Mucosa of descending colon (tissue), 3 donors: ENCODE measurements at regions not wholly inside any gene's neighbourhood (a gene's known extent, or its start where the extent isn't known, plus 50 kb on each side); places are given as distances from the start of the nearest gene placed in this dataset.

ENCODE experiments used
- ATAC-seq: fragments of 200-7000 bp; cut with Tn5 transposase; one replicate; pipeline ENCODE4 v1.9.1; 2020; ENCODE audit warnings: mild to moderate bottlenecking, moderate library complexity
- DNase-seq, 3 donors: peaks; one replicate each; pipeline ENCODE4 v3.0.0-alpha.2; 2020
- H3K36me3 ChIP-seq: fragments of 200-600 bp; one replicate; pipeline ENCODE4 v1.8.0; 2021; ENCODE audit warnings: low read depth, mild to moderate bottlenecking
- H3K4me1 ChIP-seq: fragments of 200-600 bp; one replicate; pipeline ENCODE4 v1.8.0; 2021; ENCODE audit warnings: low read depth, mild to moderate bottlenecking
- H3K4me3 ChIP-seq: fragments of 200-600 bp; one replicate; pipeline ENCODE4 v1.8.0; 2021; ENCODE audit warnings: mild to moderate bottlenecking
- H3K9me3 ChIP-seq: fragments of 200-600 bp; one replicate; pipeline ENCODE4 v1.8.0; 2021; ENCODE audit warnings: mild to moderate bottlenecking
- CTCF ChIP-seq: fragments of 200-600 bp; IDR thresholded peaks from one replicate; pipeline ENCODE4 v1.8.0; 2022; ENCODE audit warnings: antibody characterized with exemption, mild to moderate bottlenecking
- intact Hi-C, 2 donors: fragments of 100-400 bp; cut with DNase I in 1 of 2; cut with micrococcal nuclease in 1 of 2; formaldehyde crosslinking; loops; one replicate each; pipeline versions ENCODE4 v1.11.0 to v1.11.1; 2022; cut with DNase I, micrococcal nuclease
- donor health status: DM: no; HTN: no; CAD: no; lungs with moderate emphysema.
- donor health status: DM: no; HTN: no; CAD: no.
- donor health status: DM: no; HTN: yes; CAD: no.

GRCh38 chr1:83516369-83516768 is 482.6 kb downstream of the TTLL7 start:
- Histone ChIP-seq H3K4me1 (no peaks in the 10 kb centered on the region), H3K4me3 (no peak overlapping the region), H3K36me3 (no peaks in the 10 kb centered on the region), H3K9me3 (no peaks in the 10 kb centered on the region)
- TF ChIP-seq CTCF: no peak
- DNase-seq (no peak), ATAC-seq (no peak)
- intact Hi-C loops: no loop called here

GRCh38 chr1:83515578-83516154 is 483.3 kb downstream of the TTLL7 start:
- Histone ChIP-seq H3K4me3 (no peak overlapping the region), H3K9me3 (no peaks in the 10 kb centered on the region), H3K4me1 (no peaks in the 10 kb centered on the region), H3K36me3 (no peaks in the 10 kb centered on the region)
- no peak for DNase-seq
- intact Hi-C loops: no loop called here
- TF ChIP-seq CTCF: no peak
- no peak for ATAC-seq

DNA sequence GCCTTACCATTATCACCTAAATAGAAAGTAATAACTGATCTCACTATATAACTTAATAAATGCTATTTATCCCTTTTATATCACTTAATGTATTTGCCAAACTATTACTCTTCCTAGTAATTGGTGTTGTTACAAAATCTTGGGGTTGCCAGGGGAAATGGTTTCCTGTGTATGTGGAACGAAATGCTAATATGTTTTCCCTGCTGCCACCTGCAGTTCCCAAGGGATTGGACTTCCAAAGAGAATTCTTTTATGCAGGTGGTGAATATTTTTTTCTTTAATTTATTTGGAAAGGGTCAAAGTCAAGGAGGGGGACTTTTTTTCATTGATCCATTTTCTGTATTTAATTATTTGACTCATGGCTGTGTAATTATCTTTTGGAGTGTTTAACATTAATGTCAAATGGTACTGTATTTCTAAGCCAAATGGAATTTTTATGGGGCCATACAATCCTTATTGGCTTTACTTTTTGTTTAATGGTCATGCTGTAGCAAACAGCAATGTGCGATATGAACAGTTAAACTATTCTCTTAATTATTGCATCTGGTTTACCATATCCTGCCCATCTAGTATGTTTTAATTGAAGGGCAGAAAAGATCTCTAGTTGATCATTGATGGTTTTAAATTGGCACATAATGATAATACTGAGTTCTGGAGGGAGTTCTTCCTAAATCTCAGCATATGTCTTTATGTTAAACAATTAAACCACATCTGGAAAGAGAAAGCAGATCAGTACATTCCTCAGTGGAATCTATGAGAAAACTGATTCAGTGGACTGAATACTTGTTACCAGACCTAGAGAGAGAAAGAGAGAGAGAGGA is 486.3 kb downstream of the TTLL7 start:
- DNase-seq (no peak), ATAC-seq (no peak)
- intact Hi-C loops: no loop called here
- Histone ChIP-seq H3K36me3 (no peaks in the 10 kb centered on the region), H3K9me3 (no peaks in the 10 kb centered on the region), H3K4me3 (no peak overlapping the region), H3K4me1 (no peaks in the 10 kb centered on the region)
- no peak for TF ChIP-seq CTCF

- no peak for ATAC-seq
- H3K4me3 ChIP-seq: no peak overlapping the region
- no peak for DNase-seq
- no peaks in the 10 kb centered on the region for H3K36me3 ChIP-seq
- H3K9me3 ChIP-seq: no peaks in the 10 kb centered on the region
- TF ChIP-seq CTCF: no peak
- H3K4me1 ChIP-seq: no peaks in the 10 kb centered on the region
- intact Hi-C loops: no loop called here
These were observed 487.7 kb downstream of the TTLL7 start for GRCh38 chr1:83511146-83511726.

DNA sequence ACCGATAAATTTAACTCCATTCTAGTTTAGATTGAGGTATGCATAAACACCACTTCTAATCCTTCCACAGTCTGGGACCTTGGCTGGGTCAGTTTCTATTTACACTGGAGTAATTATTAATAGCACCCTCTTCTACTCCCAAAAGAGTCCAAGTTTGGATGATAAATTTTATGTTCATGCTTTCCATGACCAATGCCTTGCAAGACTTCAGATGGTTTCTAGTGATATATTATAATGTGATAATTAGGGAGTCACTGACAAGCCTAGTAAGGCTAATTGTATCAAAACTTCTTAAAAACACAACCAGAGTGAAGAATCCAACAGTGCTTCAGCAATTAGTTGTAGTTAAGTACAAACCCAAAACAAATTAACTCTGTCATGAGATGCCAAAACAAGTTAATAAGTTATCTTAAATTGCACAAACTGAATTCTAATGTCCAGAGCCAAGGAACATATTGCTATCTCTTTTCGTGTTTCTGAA is 489.6 kb downstream of the TTLL7 start:
- no peak for TF ChIP-seq CTCF
- intact Hi-C loops: no loop called here
- no peaks in the 10 kb centered on the region for H3K36me3 ChIP-seq
- no peak for ATAC-seq
- DNase-seq: no peak
- no peak overlapping the region for H3K4me3 ChIP-seq
- no peaks in the 10 kb centered on the region for H3K9me3 ChIP-seq
- no peaks in the 10 kb centered on the region for H3K4me1 ChIP-seq
